HEK293 (cell line): ENCODE measurements at regions not wholly inside any gene's neighbourhood (a gene's known extent, or its start where the extent isn't known, plus 50 kb on each side); places are given as distances from the start of the nearest gene placed in this dataset.

Source experiments
- CTCF ChIA-PET: fragments of 350-600 bp; formaldehyde crosslinking; extraction: SDS; loops from one replicate; lab custom pipeline; 2021; ENCODE audit warnings: antibody characterized with exemption; lab: Yijun Ruan, JAX
- POLR2A ChIA-PET: fragments of 300-600 bp; formaldehyde crosslinking; extraction: SDS; loops from one replicate; lab custom pipeline; 2020; ENCODE audit warnings: antibody characterized with exemption, inconsistent platforms; lab: Yijun Ruan, JAX
- H3K27ac ChIP-seq: fragments of 200-500 bp; sonication (Bioruptor generic); 2 replicates; pipeline ENCODE4 v1.5.1; 2014; ENCODE audit warnings: low read depth, low read length, control low read depth, inconsistent platforms; ENCODE audit errors: extremely low read depth
- H3K36me3 ChIP-seq, 2 experiments: fragments of 200-500 bp in 1 of 2; sonication (Bioruptor generic) in 1 of 2; 1 replicate in 1 of 2; 2 replicates in 1 of 2; pipeline ENCODE4 v1.5.1; 2014 to 2017; ENCODE audit warnings: inconsistent platforms in 2 of 2, low read length in 2 of 2; ENCODE audit not compliant: control insufficient read depth in 2 of 2, insufficient read depth in 1 of 2
- H3K4me1 ChIP-seq: fragments of 200-500 bp; sonication (Bioruptor generic); 2 replicates; pipeline ENCODE4 v1.5.1; 2014; ENCODE audit warnings: mild to moderate bottlenecking, low read length, inconsistent platforms; ENCODE audit not compliant: control insufficient read depth, insufficient read depth
- H3K4me3 ChIP-seq: 2 replicates; pipeline ENCODE4 v1.5.1; 2011; ENCODE audit warnings: low read depth, mild to moderate bottlenecking, control low read depth, low read length, moderate library complexity
- H3K9me3 ChIP-seq: fragments of 200-500 bp; sonication (Bioruptor generic); 2 replicates; pipeline ENCODE4 v1.5.1; 2014; ENCODE audit warnings: low read depth, low read length, inconsistent platforms; ENCODE audit not compliant: control insufficient read depth, insufficient read depth
- GLIS1 ChIP-seq: fragments of 450-650 bp; formaldehyde crosslinking; IDR thresholded peaks from 2 replicates; pipeline ENCODE4 v1.5.1; 2016; ENCODE audit warnings: missing biosample characterization, missing genetic modification characterization
- OVOL3 ChIP-seq: fragments of 450-650 bp; formaldehyde crosslinking; IDR thresholded peaks from 2 replicates; pipeline ENCODE4 v1.5.1; 2016; ENCODE audit warnings: missing biosample characterization, missing genetic modification characterization
- PRDM6 ChIP-seq: fragments of 450-650 bp; formaldehyde crosslinking; IDR thresholded peaks from 2 replicates; pipeline ENCODE4 v1.5.1; 2017; ENCODE audit warnings: missing biosample characterization, missing genetic modification characterization
- ZBTB44 ChIP-seq: fragments of 450-650 bp; IDR thresholded peaks from 2 replicates; pipeline ENCODE4 v1.5.1; 2018; ENCODE audit warnings: missing biosample characterization, mild to moderate bottlenecking, missing genetic modification characterization
- ZBTB48 ChIP-seq: fragments of 450-650 bp; formaldehyde crosslinking; IDR thresholded peaks from 2 replicates; pipeline ENCODE4 v1.5.1; 2016; ENCODE audit warnings: missing biosample characterization, missing genetic modification characterization
- ZBTB7A ChIP-seq: fragments of 450-650 bp; formaldehyde crosslinking; IDR thresholded peaks from 2 replicates; pipeline ENCODE4 v1.5.1; 2016; ENCODE audit warnings: low read depth, missing biosample characterization, missing genetic modification characterization
- ZBTB8A ChIP-seq: fragments of 450-650 bp; formaldehyde crosslinking; IDR thresholded peaks from 2 replicates; pipeline ENCODE4 v1.5.1; 2016; ENCODE audit warnings: missing biosample characterization, missing genetic modification characterization
- ZNF133 ChIP-seq: fragments of 450-650 bp; formaldehyde crosslinking; IDR thresholded peaks from 2 replicates; pipeline ENCODE4 v1.5.1; 2016; ENCODE audit warnings: missing biosample characterization, missing genetic modification characterization
- ZNF184 ChIP-seq: fragments of 450-650 bp; IDR thresholded peaks from 2 replicates; pipeline ENCODE4 v1.5.1; 2018; ENCODE audit warnings: missing biosample characterization, mild to moderate bottlenecking, missing genetic modification characterization
- ZNF362 ChIP-seq: fragments of 450-650 bp; formaldehyde crosslinking; IDR thresholded peaks from 2 replicates; pipeline ENCODE4 v1.5.1; 2016; ENCODE audit warnings: missing biosample characterization, missing genetic modification characterization
- ZNF626 ChIP-seq: fragments of 450-650 bp; sonication (Bioruptor Pico); formaldehyde crosslinking; IDR thresholded peaks from 2 replicates; pipeline ENCODE4 v1.5.1; 2018; ENCODE audit warnings: missing biosample characterization, missing genetic modification characterization, inconsistent platforms
- ZNF654 ChIP-seq: fragments of 450-650 bp; formaldehyde crosslinking; IDR thresholded peaks from 2 replicates; pipeline ENCODE4 v1.5.1; 2016; ENCODE audit warnings: low read depth, missing biosample characterization, missing genetic modification characterization
- ZNF660 ChIP-seq: fragments of 450-650 bp; IDR thresholded peaks from 2 replicates; pipeline ENCODE4 v1.5.1; 2018; ENCODE audit warnings: missing biosample characterization, mild to moderate bottlenecking, missing genetic modification characterization
- ZNF677 ChIP-seq: fragments of 450-650 bp; IDR thresholded peaks from 2 replicates; pipeline ENCODE4 v1.5.0; 2018; ENCODE audit warnings: missing biosample characterization, mild to moderate bottlenecking, missing genetic modification characterization, moderate library complexity
- ZSCAN30 ChIP-seq: fragments of 450-650 bp; IDR thresholded peaks from 2 replicates; pipeline ENCODE4 v1.5.1; 2018; ENCODE audit warnings: missing biosample characterization, mild to moderate bottlenecking, missing genetic modification characterization, moderate library complexity
- ZSCAN5A ChIP-seq: fragments of 450-650 bp; formaldehyde crosslinking; IDR thresholded peaks from 2 replicates; pipeline ENCODE4 v1.5.1; 2016; ENCODE audit warnings: missing biosample characterization, missing genetic modification characterization
- TF ChIP-seq, protein P1 (sequence below): fragments of 450-650 bp; formaldehyde crosslinking; IDR thresholded peaks from 2 replicates; pipeline ENCODE4 v1.5.1; 2016; ENCODE audit warnings: missing biosample characterization, missing genetic modification characterization
- TF ChIP-seq, protein P2 (sequence below): fragments of 450-650 bp; formaldehyde crosslinking; IDR thresholded peaks from 2 replicates; pipeline ENCODE4 v1.5.1; 2016; ENCODE audit warnings: missing biosample characterization, missing genetic modification characterization

GRCh38 chr5:165263536-165263935 lies 1758.1 kb downstream of the MAT2B start:
- TF ChIP-seq ZSCAN5A (tag by site-specific recombination): no peak
- TF ChIP-seq PRDM6 (tag by site-specific recombination): no peak
- no peak for TF ChIP-seq ZNF184
- no peak for TF ChIP-seq GLIS1
- no peak for TF ChIP-seq ZNF133 (tag by site-specific recombination)
- no peak for TF ChIP-seq OVOL3 (tag by site-specific recombination)
- no peak for TF ChIP-seq ZBTB44 (tag by site-specific recombination)
- no peak for TF ChIP-seq ZSCAN30 (tag by site-specific recombination)
- TF ChIP-seq, protein P1, sequence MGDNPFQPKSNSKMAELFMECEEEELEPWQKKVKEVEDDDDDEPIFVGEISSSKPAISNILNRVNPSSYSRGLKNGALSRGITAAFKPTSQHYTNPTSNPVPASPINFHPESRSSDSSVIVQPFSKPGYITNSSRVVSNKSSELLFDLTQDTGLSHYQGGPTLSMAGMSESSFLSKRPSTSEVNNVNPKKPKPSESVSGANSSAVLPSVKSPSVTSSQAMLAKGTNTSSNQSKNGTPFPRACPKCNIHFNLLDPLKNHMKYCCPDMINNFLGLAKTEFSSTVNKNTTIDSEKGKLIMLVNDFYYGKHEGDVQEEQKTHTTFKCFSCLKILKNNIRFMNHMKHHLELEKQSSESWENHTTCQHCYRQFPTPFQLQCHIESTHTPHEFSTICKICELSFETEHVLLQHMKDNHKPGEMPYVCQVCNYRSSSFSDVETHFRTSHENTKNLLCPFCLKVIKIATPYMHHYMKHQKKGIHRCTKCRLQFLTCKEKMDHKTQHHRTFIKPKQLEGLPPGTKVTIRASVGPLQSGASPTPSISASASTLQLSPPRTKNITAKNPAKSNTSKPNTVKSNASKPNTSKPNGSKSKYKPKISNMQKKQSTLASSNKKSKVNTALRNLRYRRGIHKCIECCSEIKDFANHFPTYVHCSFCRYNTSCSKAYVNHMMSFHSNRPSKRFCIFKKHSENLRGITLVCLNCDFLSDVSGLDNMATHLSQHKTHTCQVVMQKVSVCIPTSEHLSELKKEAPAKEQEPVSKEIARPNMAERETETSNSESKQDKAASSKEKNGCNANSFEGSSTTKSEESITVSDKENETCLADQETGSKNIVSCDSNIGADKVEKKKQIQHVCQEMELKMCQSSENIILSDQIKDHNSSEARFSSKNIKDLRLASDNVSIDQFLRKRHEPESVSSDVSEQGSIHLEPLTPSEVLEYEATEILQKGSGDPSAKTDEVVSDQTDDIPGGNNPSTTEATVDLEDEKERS (tag by site-specific recombination): no peak
- TF ChIP-seq ZBTB8A (tag by site-specific recombination): no peak
- no peak for TF ChIP-seq ZBTB7A
- H3K27ac ChIP-seq: no peak overlapping the region
- no peaks in the 10 kb centered on the region for H3K4me1 ChIP-seq

GRCh38 chr5:165266939-165267338 lies 1761.5 kb downstream of the MAT2B start:
- Histone ChIP-seq H3K4me3 (no peak overlapping the region), H3K9me3 (no peaks in the 10 kb centered on the region), H3K4me1 (no peaks in the 10 kb centered on the region), H3K36me3 (no peaks in the 10 kb centered on the region), H3K27ac (no peak overlapping the region)
- TF ChIP-seq ZBTB8A (tag by site-specific recombination): no peak
- TF ChIP-seq ZNF660 (tag by site-specific recombination): no peak
- TF ChIP-seq, protein P2, sequence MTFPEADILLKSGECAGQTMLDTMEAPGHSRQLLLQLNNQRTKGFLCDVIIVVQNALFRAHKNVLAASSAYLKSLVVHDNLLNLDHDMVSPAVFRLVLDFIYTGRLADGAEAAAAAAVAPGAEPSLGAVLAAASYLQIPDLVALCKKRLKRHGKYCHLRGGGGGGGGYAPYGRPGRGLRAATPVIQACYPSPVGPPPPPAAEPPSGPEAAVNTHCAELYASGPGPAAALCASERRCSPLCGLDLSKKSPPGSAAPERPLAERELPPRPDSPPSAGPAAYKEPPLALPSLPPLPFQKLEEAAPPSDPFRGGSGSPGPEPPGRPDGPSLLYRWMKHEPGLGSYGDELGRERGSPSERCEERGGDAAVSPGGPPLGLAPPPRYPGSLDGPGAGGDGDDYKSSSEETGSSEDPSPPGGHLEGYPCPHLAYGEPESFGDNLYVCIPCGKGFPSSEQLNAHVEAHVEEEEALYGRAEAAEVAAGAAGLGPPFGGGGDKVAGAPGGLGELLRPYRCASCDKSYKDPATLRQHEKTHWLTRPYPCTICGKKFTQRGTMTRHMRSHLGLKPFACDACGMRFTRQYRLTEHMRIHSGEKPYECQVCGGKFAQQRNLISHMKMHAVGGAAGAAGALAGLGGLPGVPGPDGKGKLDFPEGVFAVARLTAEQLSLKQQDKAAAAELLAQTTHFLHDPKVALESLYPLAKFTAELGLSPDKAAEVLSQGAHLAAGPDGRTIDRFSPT (tag by site-specific recombination): no peak
- TF ChIP-seq ZNF654 (tag by site-specific recombination): no peak
- TF ChIP-seq ZNF626 (tag by site-specific recombination): no peak
- TF ChIP-seq ZNF362 (tag by site-specific recombination): no peak
- no peak for TF ChIP-seq ZBTB48 (tag by site-specific recombination)
- TF ChIP-seq ZNF677 (tag by site-specific recombination): no peak
- POLR2A ChIA-PET: no interaction called here
- CTCF ChIA-PET: no interaction called here

More at GRCh38 chr5:165263536-165263935, 1758.1 kb downstream of the MAT2B start:
- no peaks in the 10 kb centered on the region for H3K9me3 ChIP-seq
- no peaks in the 10 kb centered on the region for H3K36me3 ChIP-seq
- ChIA-PET POLR2A (no interaction called here), CTCF (no interaction called here)
- H3K4me3 ChIP-seq: no peak overlapping the region
